ENCODE measurements at regions not wholly inside any gene's neighbourhood (a gene's known extent, or its start where the extent isn't known, plus 50 kb on each side); places are given as distances from the start of the nearest gene placed in this dataset.

- H3K27ac ChIP-seq, result no peak overlapping the region
- TF ChIP-seq ZFX (IDR thresholded peaks at IDR 0.05) (no peak), CTCF (conservative IDR thresholded peaks at IDR 0.05) (no peak)
Measured at GRCh38 chr11:106400949-106401570, 323.6 kb downstream of the AASDHPPT start.

DNA sequence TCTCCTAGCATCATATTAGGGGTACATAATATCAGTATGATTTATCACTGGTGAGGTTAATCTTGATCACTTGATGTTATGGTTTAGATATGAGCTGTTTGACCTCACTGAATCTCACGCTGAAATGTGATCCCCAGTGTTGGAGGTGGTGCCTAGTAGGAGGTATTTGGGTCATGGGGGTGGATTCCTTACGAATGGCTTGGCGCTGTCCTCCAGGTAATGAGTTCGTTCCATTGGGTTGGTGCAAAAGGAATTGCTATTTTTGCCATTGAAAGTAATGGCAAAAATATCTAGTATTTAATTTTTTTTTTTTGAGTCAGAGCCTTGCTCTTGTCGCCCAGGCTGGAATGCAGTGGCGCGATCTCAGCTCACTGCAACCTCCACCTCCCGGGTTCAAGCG lies 326.3 kb downstream of the AASDHPPT start:
- no peak for TF ChIP-seq ZFX (IDR thresholded peaks at IDR 0.05)
- TF ChIP-seq CTCF (conservative IDR thresholded peaks at IDR 0.05), result no peak
- H3K27ac ChIP-seq, result no peak overlapping the region

DNA sequence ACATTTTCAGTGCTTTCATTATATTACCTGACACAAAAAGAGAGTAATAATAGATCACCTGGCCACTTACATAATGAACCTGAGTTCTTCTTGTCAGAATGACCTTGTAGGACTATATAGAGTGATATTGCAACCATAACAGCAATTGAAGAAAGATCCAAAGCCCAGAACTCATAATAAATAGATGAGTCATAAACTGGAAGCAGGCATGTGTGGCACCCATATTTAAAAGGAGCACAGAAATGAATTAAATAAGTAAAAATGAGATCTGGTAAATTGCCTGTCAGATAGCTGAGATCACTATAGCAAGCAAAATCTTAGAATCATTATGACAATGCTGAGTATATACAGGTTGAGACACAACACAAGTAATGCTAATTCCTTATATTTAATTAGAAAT lies 331.8 kb downstream of the AASDHPPT start:
- no peak for TF ChIP-seq ZFX (IDR thresholded peaks at IDR 0.05)
- TF ChIP-seq CTCF (conservative IDR thresholded peaks at IDR 0.05), result no peak
- no peak overlapping the region for H3K27ac ChIP-seq

DNA sequence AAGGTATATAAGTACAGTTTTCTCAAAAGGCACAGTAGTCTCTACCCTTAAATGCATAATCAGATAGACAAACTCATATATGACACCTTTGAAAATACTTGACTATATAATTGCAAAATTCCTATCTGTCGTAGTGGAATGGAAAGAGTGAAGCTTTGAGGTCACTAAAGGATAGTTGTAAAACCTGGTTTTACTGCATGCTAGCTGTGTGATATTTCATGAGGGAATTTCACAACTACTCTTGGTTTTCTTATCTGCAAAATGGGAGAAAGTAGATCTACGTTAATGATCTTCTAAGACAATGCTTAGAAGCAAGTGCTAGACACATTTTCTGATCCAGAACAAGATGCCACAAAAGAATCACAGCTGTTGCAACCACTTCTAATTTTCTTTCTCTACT lies 332.2 kb downstream of the AASDHPPT start:
- H3K27ac ChIP-seq, result no peak overlapping the region
- TF ChIP-seq CTCF (conservative IDR thresholded peaks at IDR 0.05) (no peak), ZFX (IDR thresholded peaks at IDR 0.05) (no peak)

DNA sequence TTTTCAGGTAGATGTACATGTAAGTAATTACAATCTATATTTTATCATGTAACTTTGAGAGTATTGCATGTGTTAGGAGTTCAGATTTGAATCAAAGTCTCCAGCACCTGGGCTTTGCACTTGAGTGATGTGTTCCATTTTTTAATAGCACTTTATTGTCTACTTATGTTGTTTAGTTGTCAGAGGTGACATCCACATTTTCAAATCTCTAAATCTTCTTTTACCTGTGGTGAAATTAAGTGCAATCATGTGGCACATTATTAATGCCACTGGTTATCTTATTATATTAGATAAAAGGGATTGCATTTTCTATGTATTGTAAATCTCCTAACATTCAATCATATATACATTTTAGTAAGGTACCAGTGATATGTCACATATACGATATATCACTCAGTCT lies 333.4 kb downstream of the AASDHPPT start:
- no peak overlapping the region for H3K27ac ChIP-seq
- TF ChIP-seq CTCF (conservative IDR thresholded peaks at IDR 0.05) (no peak), ZFX (IDR thresholded peaks at IDR 0.05) (no peak)

DNA sequence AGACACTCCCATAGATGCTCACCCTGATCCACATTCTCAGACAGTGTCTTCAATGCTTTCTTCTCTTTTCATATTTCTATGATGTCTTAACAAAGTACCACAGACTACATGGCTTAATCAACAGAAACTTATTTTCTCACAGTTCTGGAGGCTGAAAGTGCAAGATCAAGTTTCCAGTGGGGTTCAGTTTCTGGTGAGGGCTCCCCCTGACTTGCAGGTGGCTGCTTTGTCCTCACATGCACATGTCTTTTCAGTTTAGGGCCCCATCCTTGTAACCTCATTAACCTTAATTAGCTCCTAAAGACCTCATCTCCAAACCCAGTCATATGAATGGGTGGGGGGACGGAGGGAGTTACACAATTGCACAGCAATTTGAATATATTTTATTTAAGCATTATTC lies 335.8 kb downstream of the AASDHPPT start:
- no peak overlapping the region for H3K27ac ChIP-seq
- no peak for TF ChIP-seq CTCF (conservative IDR thresholded peaks at IDR 0.05)

- no peak overlapping the region for H3K27ac ChIP-seq
- TF ChIP-seq ZFX (IDR thresholded peaks at IDR 0.05) (no peak), CTCF (conservative IDR thresholded peaks at IDR 0.05) (peak; percentile 46)
Measured at GRCh38 chr11:106415510-106415909, 338.0 kb downstream of the AASDHPPT start.
